ENCODE measurements at regions not wholly inside any gene's neighbourhood (a gene's known extent, or its start where the extent isn't known, plus 50 kb on each side); places are given as distances from the start of the nearest gene placed in this dataset.

DNA sequence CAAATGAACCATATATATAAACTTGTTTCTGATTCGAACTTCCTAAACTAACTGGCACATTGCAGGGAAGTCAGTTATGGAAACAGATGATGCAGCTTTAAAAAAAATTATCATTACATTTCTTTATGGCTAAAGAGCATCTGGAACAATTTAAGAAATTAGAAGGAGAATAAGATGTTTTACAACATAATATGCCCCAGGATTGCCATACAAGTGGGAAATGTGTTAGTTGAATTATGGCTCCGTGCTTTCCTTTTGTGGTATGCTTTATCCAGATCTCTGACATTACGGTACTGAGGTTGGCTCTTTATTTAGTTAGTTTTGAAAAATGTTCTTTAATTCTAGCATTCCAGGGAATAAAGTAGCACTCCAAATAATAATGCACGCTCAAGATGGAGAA is 343.0 kb upstream of the ZFP64 start:
- H3K4me3 ChIP-seq (replicated peaks in 1 of 2; ENCODE audit: low read depth in 2 of 2, low read length in 2 of 2) = no peak overlapping the region
- no peak for DNase-seq (ENCODE audit: low read depth in 2 of 2)
- no peak for TF ChIP-seq CTCF (IDR thresholded peaks at IDR 0.05; ENCODE audit: low read depth, low read length)

DNA sequence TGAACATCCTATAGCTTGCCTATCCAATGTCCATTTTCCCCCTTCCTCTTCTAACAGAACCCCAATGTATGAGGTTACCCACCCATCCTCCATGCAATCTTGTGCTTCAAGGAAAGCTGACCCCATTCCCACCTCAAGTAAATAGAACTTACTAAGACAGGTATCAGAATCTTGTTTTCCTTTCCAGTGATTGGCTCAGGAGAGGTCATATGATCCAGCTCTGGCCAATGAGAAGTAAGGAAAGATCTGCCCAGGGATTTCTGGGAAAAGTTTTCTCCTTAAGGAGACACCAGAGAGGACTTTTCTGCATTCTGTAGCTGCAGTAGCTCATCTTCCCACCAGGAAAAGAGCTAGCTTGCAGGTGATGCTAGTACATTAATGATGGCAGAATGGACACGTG is 341.8 kb upstream of the ZFP64 start:
- no peak for TF ChIP-seq CTCF (IDR thresholded peaks at IDR 0.05; ENCODE audit: low read depth, low read length)
- no peak for DNase-seq (ENCODE audit: low read depth in 2 of 2)
- H3K4me3 ChIP-seq (replicated peaks in 1 of 2; ENCODE audit: low read depth in 2 of 2, low read length in 2 of 2) = no peak overlapping the region

DNA sequence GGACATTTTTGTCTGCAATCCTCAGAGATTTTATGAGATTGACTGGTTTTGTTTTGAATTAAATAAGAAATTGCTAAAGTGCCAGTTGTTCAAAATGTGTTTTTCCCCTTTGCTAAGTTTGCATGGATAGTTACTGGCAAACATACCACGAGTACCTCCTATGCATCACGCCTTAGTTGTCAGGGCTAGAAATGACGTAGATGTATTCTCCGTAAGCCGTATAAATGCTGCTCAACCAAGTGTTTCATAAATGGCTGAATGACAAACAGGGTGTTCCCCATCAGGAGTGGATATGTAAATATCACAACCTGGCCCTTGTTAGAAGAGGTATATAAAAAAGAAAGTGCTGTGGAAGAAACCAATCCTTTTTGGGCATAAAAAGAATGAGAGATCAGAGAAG is 341.1 kb upstream of the ZFP64 start:
- H3K4me3 ChIP-seq (replicated peaks in 1 of 2; ENCODE audit: low read depth in 2 of 2, low read length in 2 of 2) = no peak overlapping the region
- no peak for TF ChIP-seq CTCF (IDR thresholded peaks at IDR 0.05; ENCODE audit: low read depth, low read length)
- DNase-seq (ENCODE audit: low read depth in 2 of 2) = no peak

DNA sequence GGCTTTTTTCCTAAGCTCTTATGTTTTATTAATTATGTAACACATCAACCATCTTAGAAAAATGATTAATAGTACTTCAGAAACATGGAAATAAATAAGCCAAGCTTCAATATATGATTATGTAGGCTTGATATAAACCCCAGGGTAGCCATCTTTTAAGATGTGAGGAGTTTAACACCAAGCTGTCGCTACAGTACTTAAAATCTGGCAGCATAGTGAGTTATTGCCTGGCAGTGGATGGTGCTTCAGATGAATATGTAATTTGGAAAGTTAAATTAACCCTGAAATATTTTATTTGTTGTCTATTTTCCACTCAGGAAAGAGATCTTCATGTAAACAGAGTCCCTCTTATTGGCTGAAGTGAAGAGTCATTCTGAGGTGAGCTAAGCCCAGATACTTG is 339.0 kb upstream of the ZFP64 start:
- H3K4me3 ChIP-seq (replicated peaks in 1 of 2; ENCODE audit: low read depth in 2 of 2, low read length in 2 of 2) = no peak overlapping the region
- TF ChIP-seq CTCF (IDR thresholded peaks at IDR 0.05; ENCODE audit: low read depth, low read length) = no peak
- DNase-seq (ENCODE audit: low read depth in 2 of 2) = no peak

DNA sequence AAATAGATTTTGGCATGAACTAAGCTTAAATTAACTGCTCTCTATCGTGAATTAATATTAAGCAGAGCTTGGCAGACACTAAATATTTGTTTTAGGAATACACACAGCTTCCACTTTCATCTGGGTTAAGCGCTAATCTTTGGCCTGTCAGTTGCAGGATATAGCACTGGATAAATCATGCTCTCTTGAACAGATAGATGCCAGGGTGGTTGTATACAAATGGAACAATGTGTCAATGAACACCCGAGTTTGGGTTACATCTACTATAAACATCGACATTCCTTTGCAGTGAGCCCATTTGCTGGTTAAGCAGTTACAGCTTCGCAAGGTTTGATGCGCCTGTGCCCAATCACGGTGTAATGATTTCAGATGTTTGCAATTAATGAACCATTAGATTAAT is 338.2 kb upstream of the ZFP64 start:
- DNase-seq (ENCODE audit: low read depth in 2 of 2) = no peak
- TF ChIP-seq CTCF (IDR thresholded peaks at IDR 0.05; ENCODE audit: low read depth, low read length) = no peak
- no peak overlapping the region for H3K4me3 ChIP-seq (replicated peaks in 1 of 2; ENCODE audit: low read depth in 2 of 2, low read length in 2 of 2)

DNA sequence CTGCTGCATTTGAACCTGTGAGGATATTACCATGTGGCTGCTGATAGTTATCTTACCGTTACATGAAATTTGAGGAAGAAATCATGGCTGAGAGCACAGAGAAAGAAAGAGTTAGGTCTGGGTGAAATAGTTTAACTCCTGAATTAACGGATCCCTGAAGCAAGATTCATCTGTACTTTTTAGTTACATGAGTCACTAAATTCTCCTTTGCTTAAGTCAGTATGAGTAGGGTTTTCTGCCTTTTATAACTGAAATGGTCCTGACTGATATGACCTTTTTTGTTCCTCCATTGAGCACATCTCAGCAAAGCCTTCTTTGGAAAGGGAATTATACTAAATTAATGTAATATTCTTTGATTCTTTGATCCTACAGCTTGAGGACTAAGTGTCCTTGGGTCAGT is 333.3 kb upstream of the ZFP64 start:
- H3K4me3 ChIP-seq (replicated peaks in 1 of 2; ENCODE audit: low read depth in 2 of 2, low read length in 2 of 2) = no peak overlapping the region
- no peak for TF ChIP-seq CTCF (IDR thresholded peaks at IDR 0.05; ENCODE audit: low read depth, low read length)
- no peak for DNase-seq (ENCODE audit: low read depth in 2 of 2)

DNA sequence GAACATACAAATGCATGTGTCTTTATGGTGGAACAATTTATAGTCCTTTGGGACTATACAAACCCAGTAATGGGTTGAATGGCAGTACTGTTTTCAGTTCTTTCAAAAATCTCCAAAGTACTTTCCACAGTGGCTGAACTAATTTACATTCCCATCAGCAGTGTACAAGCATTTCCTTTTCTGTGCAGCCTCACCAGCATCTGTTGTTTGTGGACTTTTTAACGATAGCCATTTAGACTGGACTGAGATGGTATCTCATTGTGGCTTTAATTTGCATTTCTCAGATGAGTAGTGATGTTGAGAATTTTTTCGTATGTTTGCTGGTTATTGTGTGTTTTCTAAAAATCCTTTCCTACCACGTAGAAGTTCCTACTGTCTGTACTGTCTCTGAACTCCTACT is 327.2 kb upstream of the ZFP64 start:
- H3K4me3 ChIP-seq (replicated peaks in 1 of 2; ENCODE audit: low read depth in 2 of 2, low read length in 2 of 2) = no peak overlapping the region
- no peak for DNase-seq (ENCODE audit: low read depth in 2 of 2)
- no peak for TF ChIP-seq CTCF (IDR thresholded peaks at IDR 0.05; ENCODE audit: low read depth, low read length)
